GM10248 (cell line): ENCODE measurements at regions not wholly inside any gene's neighbourhood (a gene's known extent, or its start where the extent isn't known, plus 50 kb on each side); places are given as distances from the start of the nearest gene placed in this dataset.
A peak's percentile ranks its signal among the peaks of the same experiment; 100 is the strongest.
"Not testable (repeated sequence)": the region's sequence is repeated elsewhere in the genome, so short reads cannot be mapped to it uniquely, and the experiment has no call there.

ENCODE experiments used
- CTCF ChIA-PET: fragments of 300-600 bp; sonication (Branson Sonifier 250); formaldehyde crosslinking; extraction: SDS; loops from one replicate; lab custom pipeline; 2021; ENCODE audit warnings: antibody characterized with exemption; lab: Yijun Ruan, JAX
- POLR2A ChIA-PET: fragments of 350-650 bp; sonication (Branson Sonifier 250); formaldehyde crosslinking; extraction: SDS; loops from one replicate; lab custom pipeline; 2020; ENCODE audit warnings: antibody characterized with exemption; lab: Yijun Ruan, JAX
- DNase-seq: peaks from one replicate; pipeline ENCODE4 v3.0.0; 2012; ENCODE audit errors: extremely low spot score
- TF ChIP-seq, protein P1 (sequence below): IDR thresholded peaks from 2 replicates; pipeline ENCODE4 v1.5.1; 2012; ENCODE audit warnings: mild to moderate bottlenecking, low read depth; ENCODE audit errors: extremely low read depth, missing control alignments, control extremely low read depth

- CTCF ChIA-PET, result interaction anchor here (1.6 kb wide), 1 partner anchor 27 kb away, joined by 3 read pairs; no protein-coding TSS in a partner anchor
- TF ChIP-seq, protein P1, sequence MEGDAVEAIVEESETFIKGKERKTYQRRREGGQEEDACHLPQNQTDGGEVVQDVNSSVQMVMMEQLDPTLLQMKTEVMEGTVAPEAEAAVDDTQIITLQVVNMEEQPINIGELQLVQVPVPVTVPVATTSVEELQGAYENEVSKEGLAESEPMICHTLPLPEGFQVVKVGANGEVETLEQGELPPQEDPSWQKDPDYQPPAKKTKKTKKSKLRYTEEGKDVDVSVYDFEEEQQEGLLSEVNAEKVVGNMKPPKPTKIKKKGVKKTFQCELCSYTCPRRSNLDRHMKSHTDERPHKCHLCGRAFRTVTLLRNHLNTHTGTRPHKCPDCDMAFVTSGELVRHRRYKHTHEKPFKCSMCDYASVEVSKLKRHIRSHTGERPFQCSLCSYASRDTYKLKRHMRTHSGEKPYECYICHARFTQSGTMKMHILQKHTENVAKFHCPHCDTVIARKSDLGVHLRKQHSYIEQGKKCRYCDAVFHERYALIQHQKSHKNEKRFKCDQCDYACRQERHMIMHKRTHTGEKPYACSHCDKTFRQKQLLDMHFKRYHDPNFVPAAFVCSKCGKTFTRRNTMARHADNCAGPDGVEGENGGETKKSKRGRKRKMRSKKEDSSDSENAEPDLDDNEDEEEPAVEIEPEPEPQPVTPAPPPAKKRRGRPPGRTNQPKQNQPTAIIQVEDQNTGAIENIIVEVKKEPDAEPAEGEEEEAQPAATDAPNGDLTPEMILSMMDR, result no peak
- POLR2A ChIA-PET, result no interaction called here
- no peak for DNase-seq
Measured at GRCh38 chr14:22105624-22106006, 432.0 kb upstream of the OR4E1 start.

- POLR2A ChIA-PET, result no interaction called here
Measured at GRCh38 chr14:22105006-22105623, 431.5 kb upstream of the OR4E1 start.

GRCh38 chr14:22100764-22101120 lies 427.1 kb upstream of the OR4E1 start:
- CTCF ChIA-PET, result interaction anchor here (0.7 to 1.7 kb wide), 15 partner anchors 11 to 122 kb away, joined by 3 to 12 read pairs (median 4); no protein-coding TSS in a partner anchor
- DNase-seq, POLR2A ChIA-PET: not testable (repeated sequence)

More at GRCh38 chr14:22105006-22105623, 431.5 kb upstream of the OR4E1 start:
- no peak for DNase-seq
- CTCF ChIA-PET, result interaction anchor here (1.6 kb wide), 1 partner anchor 27 kb away, joined by 3 read pairs; no protein-coding TSS in a partner anchor
- TF ChIP-seq, protein P1, result no peak

- POLR2A ChIA-PET, result no interaction called here
- peak; percentile 32 for DNase-seq
- CTCF ChIA-PET, result interaction anchor here (0.7 to 1.7 kb wide), 19 partner anchors 10 to 122 kb away, joined by 3 to 12 read pairs (median 4); no protein-coding TSS in a partner anchor
- TF ChIP-seq, protein P1, result peak; percentile 62
Measured at GRCh38 chr14:22099942-22100763, 426.5 kb upstream of the OR4E1 start.

- ChIA-PET POLR2A (no interaction called here), CTCF (interaction anchor here (1.0 to 4.8 kb wide), 7 partner anchors 12 to 119 kb away, joined by 3 to 23 read pairs (median 5); no protein-coding TSS in a partner anchor)
- TF ChIP-seq, protein P1, result no peak
- no peak for DNase-seq
Measured at GRCh38 chr14:22098435-22098834, 424.8 kb upstream of the OR4E1 start.

GRCh38 chr14:22097586-22098292 lies 424.1 kb upstream of the OR4E1 start:
- ChIA-PET CTCF (interaction anchor here (1.0 to 4.8 kb wide), 8 partner anchors 11 to 119 kb away, joined by 3 to 23 read pairs (median 5); no protein-coding TSS in a partner anchor), POLR2A (no interaction called here)
- TF ChIP-seq, protein P1, result no peak

More at GRCh38 chr14:22097586-22098292, 424.1 kb upstream of the OR4E1 start:
- DNase-seq, result no peak
